ENCODE measurements at regions not wholly inside any gene's neighbourhood (a gene's known extent, or its start where the extent isn't known, plus 50 kb on each side); places are given as distances from the start of the nearest gene placed in this dataset.

DNA sequence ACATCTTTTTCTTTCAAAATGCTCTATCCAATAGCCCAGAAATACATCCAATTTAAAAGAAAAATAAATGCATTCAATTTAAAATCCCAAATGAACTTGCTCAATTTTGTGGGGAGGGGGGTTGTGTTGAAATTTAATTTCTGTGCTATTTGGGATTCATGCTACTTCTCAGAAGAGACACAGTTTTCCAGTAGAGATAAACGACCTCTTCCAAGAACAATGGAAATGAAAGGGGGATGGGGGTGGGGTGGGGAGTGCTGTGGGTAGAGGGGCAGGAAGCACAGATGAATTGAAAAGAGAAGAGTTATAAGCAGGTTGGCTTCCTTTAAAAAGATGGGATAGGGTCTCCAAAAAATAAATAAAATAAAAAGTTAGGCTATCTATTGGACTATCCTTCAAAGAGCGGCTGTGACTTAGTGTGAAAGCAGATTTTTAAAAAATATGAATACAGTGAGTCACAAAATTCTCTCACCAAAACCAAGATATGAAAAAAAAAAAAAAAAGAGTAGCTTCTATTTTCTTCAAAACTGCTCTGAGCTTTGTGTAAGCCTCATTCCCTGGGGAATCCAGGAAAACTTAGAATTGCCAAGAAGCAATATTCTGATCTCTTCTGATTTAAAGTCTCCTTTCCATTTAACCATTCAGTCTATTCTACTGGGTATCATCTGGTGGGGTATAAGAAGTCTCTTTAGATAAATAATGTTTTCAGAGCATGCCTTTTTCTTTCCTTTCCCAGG, 324.3 kb downstream of the PTTG2 start:
- Histone ChIP-seq H2AFZ (ENCODE audit: low read depth, low read length, severe bottlenecking) (no peak overlapping the region), H3K9me3 (ENCODE audit: insufficient read depth, low read length) (no peaks in the 10 kb centered on the region), H3K27ac (ENCODE audit: low read depth, low read length) (no peak overlapping the region), H3K79me2 (ENCODE audit: insufficient read depth, low read length) (no peaks in the 10 kb centered on the region), H3K9ac (ENCODE audit: low read length) (no peak overlapping the region), H3F3A (ENCODE audit: insufficient read depth) (no peaks in the 10 kb centered on the region), H3K36me3 (ENCODE audit: low read length) (no peaks in the 10 kb centered on the region), H4K20me1 (ENCODE audit: low read depth, low read length) (no peaks in the 10 kb centered on the region), H3K27me3 (ENCODE audit: low read length) (no peaks in the 10 kb centered on the region), H3K9me2 (replicated peaks; ENCODE audit: insufficient read depth, low read length) (no peaks in the 10 kb centered on the region), H3K4me3 (ENCODE audit: insufficient read depth, low read length, poor library complexity, severe bottlenecking) (no peak overlapping the region), H3K4me2 (ENCODE audit: low read depth, low read length, poor library complexity, severe bottlenecking) (no peak overlapping the region)
- no peak for TF ChIP-seq EZH2phosphoT487 (conservative IDR thresholded peaks at IDR 0.05; ENCODE audit: low read length)
- TF ChIP-seq, protein P1, sequence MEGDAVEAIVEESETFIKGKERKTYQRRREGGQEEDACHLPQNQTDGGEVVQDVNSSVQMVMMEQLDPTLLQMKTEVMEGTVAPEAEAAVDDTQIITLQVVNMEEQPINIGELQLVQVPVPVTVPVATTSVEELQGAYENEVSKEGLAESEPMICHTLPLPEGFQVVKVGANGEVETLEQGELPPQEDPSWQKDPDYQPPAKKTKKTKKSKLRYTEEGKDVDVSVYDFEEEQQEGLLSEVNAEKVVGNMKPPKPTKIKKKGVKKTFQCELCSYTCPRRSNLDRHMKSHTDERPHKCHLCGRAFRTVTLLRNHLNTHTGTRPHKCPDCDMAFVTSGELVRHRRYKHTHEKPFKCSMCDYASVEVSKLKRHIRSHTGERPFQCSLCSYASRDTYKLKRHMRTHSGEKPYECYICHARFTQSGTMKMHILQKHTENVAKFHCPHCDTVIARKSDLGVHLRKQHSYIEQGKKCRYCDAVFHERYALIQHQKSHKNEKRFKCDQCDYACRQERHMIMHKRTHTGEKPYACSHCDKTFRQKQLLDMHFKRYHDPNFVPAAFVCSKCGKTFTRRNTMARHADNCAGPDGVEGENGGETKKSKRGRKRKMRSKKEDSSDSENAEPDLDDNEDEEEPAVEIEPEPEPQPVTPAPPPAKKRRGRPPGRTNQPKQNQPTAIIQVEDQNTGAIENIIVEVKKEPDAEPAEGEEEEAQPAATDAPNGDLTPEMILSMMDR (IDR thresholded peaks at IDR 0.05; ENCODE audit: insufficient read depth, low read length, poor library complexity, severe bottlenecking), result no peak

DNA sequence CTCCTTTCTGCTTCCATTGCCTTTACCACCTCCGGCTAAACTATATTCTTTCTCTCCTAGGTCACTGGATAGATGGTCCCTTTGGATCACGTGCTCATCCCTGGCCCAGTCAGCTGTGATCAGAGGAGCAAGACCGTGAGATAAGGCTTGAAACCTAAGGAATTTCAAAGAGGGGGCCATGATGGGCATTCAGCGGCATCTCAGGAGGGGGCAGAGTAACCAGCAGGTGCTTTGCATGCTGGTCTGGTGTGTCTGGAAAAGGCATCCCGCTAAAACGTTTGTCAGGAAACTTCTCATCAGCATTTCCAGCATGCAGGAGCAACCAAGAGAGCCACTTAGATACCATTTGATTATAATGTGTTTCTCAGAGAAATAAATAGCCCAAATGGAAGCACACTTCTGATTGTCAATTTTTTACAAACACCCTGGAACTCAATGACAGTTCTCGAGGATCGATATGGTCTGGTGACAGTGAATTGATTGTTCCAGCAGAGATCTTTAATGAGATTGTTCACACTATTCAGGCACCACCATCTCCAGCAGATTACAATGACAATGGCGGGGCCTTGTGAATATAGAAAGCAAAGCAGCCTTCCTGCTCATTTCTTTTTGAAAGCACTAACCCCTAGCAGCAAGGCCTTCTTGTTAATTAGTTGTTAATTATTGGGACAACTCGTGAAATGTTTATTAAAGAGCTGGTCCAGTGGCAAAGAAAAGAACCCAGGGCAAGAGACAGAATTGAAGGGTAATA, 327.1 kb downstream of the PTTG2 start:
- no peaks in the 10 kb centered on the region for H3K79me2 ChIP-seq (ENCODE audit: insufficient read depth, low read length)

DNA sequence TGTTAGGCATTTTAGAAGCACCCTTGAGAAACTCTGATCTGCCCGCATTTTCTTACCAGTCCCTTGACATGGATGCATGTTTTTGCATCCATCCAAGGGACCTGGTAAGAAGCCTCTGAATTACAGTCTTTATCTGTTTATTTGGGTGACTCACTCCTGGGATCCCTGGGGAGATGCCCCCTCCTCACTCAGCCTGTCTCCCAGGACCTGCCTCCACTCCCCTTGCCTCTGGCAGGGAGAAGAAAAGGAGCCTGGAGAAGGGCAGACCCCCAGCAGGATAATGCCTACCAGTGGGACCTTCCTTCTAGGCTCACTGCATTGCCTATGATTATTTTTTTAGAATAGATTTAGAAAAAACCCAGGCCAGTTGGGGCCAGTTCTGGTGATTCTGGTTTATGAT, 329.4 kb downstream of the PTTG2 start:
- Histone ChIP-seq H3K9me2 (replicated peaks; ENCODE audit: insufficient read depth, low read length) (no peaks in the 10 kb centered on the region), H3F3A (ENCODE audit: insufficient read depth) (no peaks in the 10 kb centered on the region), H3K4me3 (ENCODE audit: insufficient read depth, low read length, poor library complexity, severe bottlenecking) (no peak overlapping the region), H3K27ac (ENCODE audit: low read depth, low read length) (no peak overlapping the region), H3K4me2 (ENCODE audit: low read depth, low read length, poor library complexity, severe bottlenecking) (no peak overlapping the region), H3K9ac (ENCODE audit: low read length) (no peak overlapping the region), H3K9me3 (ENCODE audit: insufficient read depth, low read length) (no peaks in the 10 kb centered on the region), H3K27me3 (ENCODE audit: low read length) (no peaks in the 10 kb centered on the region), H4K20me1 (ENCODE audit: low read depth, low read length) (no peaks in the 10 kb centered on the region), H3K79me2 (ENCODE audit: insufficient read depth, low read length) (no peaks in the 10 kb centered on the region), H3K36me3 (ENCODE audit: low read length) (no peaks in the 10 kb centered on the region), H2AFZ (ENCODE audit: low read depth, low read length, severe bottlenecking) (no peak overlapping the region)
- TF ChIP-seq EZH2phosphoT487 (conservative IDR thresholded peaks at IDR 0.05; ENCODE audit: low read length), result no peak
- TF ChIP-seq, protein P1 (IDR thresholded peaks at IDR 0.05; ENCODE audit: insufficient read depth, low read length, poor library complexity, severe bottlenecking), result no peak

More for the DNA sequence above, 327.1 kb downstream of the PTTG2 start:
- Histone ChIP-seq H3K4me3 (ENCODE audit: insufficient read depth, low read length, poor library complexity, severe bottlenecking) (no peak overlapping the region), H2AFZ (ENCODE audit: low read depth, low read length, severe bottlenecking) (no peak overlapping the region), H3K9ac (ENCODE audit: low read length) (no peak overlapping the region), H3K9me3 (ENCODE audit: insufficient read depth, low read length) (no peaks in the 10 kb centered on the region), H3K27me3 (ENCODE audit: low read length) (no peaks in the 10 kb centered on the region), H3K36me3 (ENCODE audit: low read length) (no peaks in the 10 kb centered on the region), H4K20me1 (ENCODE audit: low read depth, low read length) (no peaks in the 10 kb centered on the region), H3F3A (ENCODE audit: insufficient read depth) (no peaks in the 10 kb centered on the region), H3K27ac (ENCODE audit: low read depth, low read length) (no peak overlapping the region), H3K9me2 (replicated peaks; ENCODE audit: insufficient read depth, low read length) (no peaks in the 10 kb centered on the region), H3K4me2 (ENCODE audit: low read depth, low read length, poor library complexity, severe bottlenecking) (no peak overlapping the region)
- TF ChIP-seq EZH2phosphoT487 (conservative IDR thresholded peaks at IDR 0.05; ENCODE audit: low read length), result no peak
- TF ChIP-seq, protein P1 (IDR thresholded peaks at IDR 0.05; ENCODE audit: insufficient read depth, low read length, poor library complexity, severe bottlenecking), result no peak

All from SU-DHL-6 (cell line).